ENCODE measurements at regions not wholly inside any gene's neighbourhood (a gene's known extent, or its start where the extent isn't known, plus 50 kb on each side); places are given as distances from the start of the nearest gene placed in this dataset.

DNA sequence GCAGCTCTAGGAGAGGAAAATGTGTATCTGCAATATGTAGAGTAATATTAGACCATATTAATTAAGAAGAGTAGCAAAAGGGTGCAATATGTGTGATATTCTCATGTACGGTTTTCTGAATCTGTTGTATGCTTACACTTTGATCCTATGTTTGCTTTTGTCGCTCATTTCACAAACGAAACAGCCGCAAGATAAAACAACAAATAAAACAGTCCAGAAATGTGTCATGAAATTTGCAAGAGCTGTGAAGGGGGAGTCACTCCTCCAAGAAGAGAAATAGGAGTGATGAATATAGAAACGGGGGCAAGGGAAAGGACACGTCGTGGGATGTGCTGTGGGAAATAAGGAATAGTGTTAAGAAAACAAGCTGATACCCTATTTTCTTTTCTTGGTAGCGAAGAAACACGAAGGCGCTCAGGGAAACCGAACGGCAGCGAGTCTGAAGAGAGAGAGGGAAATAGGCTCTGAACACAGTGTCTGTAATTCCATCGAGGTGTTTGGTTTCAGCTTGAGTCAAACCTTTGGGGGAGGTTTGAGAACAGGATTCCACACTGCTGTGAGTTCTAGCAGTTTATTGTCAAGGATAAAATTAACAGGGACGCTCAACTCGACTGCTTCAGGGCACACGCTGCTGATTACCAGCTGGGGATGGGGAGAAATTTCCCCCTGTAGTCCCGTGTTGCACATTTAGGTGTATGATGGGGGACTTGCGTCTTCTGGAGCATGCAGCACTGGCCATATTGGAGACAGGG is 595.6 kb upstream of the TENM3 start:
- DNase-seq: peak in 1 of 51 donors; percentile 10

- no peak for DNase-seq
Measured at GRCh38 chr4:181650033-181650825, 593.0 kb upstream of the TENM3 start.

DNA sequence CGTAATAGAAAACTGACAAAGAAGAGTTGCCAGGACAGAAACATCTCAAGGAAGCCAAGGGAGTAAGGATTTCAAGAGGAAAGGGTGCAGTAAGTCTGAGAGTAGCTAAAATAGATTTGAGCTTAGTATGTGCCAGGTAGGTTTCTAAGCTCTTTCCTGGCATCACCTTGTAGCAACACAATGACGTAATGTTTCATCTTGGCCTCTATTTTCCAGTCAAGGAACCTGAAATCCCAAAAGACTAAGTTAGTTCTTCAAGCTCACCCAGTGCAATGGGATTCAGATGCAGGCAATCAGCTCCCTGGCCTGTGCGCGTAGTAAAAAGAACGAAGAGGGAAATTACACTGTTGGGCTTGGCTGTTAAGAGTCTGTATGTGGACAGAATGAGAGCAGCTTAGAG is 586.5 kb upstream of the TENM3 start:
- no peak for DNase-seq

DNA sequence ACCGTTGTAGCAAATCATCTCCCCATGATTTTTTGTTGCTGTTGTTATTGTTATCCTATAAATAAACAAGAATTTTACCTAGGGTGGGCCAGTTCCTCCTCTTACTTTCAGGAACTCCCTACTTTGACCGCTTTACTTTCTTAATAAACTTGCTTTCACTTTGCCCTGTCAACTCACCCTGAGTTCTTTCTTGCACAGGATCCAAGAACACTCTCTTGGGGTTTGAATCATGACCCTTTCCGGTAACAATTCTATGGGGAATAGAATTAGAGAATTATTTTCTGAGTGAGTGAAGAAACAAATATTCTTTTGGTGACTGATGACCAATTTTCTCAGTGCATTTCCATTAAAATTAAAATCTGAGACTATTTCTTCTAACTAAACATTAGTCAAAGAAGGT is 584.0 kb upstream of the TENM3 start:
- no peak for DNase-seq

GRCh38 chr4:181659876-181660275 is 583.3 kb upstream of the TENM3 start:
- no peak for DNase-seq

DNA sequence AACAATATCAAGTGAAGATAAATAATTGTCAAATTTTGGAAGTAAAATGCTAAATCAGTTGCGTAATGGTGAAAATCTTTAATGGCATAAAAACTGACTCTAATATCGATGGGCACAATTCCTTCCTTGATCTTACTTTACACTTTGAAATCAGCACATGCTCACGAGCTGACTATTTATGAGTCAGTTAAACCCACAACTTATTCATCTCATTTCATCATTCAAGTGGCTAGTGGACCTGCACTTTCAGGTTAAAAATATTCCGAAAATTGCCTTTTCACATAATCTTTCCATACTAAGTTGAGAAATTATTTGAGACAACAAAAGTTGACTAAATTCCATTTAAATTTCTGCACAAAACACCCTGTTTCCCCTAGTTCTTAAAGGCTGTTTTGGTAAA is 582.1 kb upstream of the TENM3 start:
- no peak for DNase-seq

- DNase-seq: no peak
Measured at GRCh38 chr4:181661923-181662322, 581.3 kb upstream of the TENM3 start.

DNA sequence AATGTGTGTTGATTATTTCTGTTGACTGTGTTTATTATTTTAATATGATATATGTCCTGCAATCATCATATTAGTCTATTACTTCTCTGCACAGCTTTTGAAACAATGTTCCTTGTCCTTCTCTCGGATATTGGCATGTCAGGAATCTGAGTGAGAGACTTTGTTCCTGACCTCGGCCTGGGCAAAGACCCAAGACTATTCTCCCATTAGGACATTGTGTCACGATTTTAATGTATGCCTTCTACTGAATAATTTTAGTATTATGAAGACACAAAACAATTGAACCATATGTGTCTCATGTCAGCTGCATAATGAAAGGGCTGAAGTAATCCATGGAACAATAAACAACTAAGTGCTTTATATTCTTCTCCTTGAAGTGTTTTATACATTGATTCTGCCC is 580.8 kb upstream of the TENM3 start:
- peak in 11 of 51 donors; percentile 1 to 30 (median 4) for DNase-seq

GRCh38 chr4:181670506-181670905 is 572.7 kb upstream of the TENM3 start:
- DNase-seq: no peak

DNA sequence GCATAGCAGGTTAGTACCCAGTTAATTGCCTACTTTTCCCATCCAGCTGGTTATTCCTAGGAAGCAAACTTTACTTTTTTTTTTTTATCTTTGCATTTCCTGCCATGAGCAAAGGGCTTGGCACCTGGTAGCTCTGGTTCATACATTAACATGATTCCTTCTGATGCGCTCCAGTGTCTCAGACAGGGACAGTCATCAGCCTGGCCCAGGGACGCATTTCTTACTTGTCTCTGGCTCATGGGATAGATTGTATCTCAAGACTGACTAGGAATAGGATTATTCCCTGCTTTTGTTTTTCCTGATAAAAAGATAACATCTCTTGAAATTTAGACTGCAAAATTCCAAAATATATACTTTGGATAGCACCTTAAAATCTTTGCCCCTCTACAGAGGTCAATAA is 571.5 kb upstream of the TENM3 start:
- no peak for DNase-seq

GRCh38 chr4:181672751-181673150 is 570.5 kb upstream of the TENM3 start:
- no peak for DNase-seq

DNA sequence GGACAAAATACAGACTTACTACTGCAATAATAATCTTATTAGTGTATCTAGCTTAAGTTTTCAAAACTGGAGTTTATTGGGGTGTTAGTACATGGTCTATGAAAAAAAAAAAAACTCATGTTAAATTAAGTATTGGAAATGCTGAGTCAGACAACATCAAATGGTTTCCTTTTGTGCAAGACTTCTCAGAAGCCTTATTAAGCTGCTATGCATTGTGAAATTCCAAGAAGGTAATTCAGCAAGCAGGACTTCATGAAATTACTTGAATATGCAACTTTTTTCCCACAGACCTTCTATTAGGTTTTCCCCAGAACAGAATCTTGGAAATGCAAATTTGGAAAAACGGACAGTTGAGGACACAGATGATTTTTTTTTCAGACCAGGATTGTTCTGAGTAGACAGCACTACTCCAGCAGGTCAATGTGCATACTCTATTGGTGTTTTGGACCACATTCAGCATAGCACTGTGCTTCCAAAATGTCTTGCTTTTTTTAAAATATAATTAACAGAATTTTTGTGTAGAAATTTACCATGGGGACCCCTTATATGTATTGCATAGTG is 568.8 kb upstream of the TENM3 start:
- DNase-seq: no peak

- DNase-seq: no peak
Measured at GRCh38 chr4:181676546-181676945, 566.7 kb upstream of the TENM3 start.

- DNase-seq: no peak
Measured at GRCh38 chr4:181677201-181677600, 566.0 kb upstream of the TENM3 start.

- DNase-seq: no peak
Measured at GRCh38 chr4:181677621-181678020, 565.6 kb upstream of the TENM3 start.

- no peak for DNase-seq
Measured at GRCh38 chr4:181679754-181680153, 563.4 kb upstream of the TENM3 start.

- no peak for DNase-seq
Measured at GRCh38 chr4:181682367-181683047, 560.7 kb upstream of the TENM3 start.

DNA sequence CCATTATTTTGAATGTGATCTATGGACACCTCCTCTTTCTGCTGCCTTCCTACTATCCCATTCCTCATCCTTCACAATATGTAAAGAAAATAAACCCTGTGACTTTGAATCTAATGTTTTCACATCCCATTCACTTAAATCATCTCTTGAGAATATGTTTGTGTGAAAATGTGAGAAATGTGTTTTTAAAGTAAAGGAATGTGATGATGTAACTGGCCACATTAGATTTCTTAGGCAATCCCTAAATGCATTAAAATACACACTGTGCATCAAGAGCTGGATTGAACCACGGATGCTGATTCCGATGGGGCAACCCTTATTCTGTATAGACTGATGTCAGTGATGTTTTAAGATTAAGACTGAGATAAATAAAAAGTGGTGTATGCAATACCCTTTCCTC is 558.9 kb upstream of the TENM3 start:
- DNase-seq: no peak

DNA sequence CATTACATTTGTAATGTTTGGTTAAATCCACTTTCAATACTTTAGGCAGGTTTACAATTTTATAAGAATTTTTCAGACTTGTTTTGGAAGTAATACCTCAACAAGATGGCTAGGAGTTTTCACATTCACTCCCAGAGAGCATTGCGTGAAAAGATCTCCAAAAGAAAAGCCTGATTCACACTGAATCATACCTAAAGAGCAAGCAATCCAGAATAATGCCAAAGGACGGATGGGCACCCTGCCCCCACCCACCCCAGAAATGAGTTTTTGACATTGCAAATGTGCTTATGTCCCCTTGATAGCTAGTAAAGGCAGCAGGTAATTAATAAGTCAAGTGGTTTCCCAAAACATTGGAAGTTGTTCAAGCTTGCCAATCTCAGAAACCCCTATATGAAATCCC is 557.7 kb upstream of the TENM3 start:
- no peak for DNase-seq

- DNase-seq: peak in 1 of 51 donors; percentile 8
Measured at GRCh38 chr4:181685911-181686310, 557.3 kb upstream of the TENM3 start.

- DNase-seq: no peak
Measured at GRCh38 chr4:181687116-181687515, 556.1 kb upstream of the TENM3 start.

DNA sequence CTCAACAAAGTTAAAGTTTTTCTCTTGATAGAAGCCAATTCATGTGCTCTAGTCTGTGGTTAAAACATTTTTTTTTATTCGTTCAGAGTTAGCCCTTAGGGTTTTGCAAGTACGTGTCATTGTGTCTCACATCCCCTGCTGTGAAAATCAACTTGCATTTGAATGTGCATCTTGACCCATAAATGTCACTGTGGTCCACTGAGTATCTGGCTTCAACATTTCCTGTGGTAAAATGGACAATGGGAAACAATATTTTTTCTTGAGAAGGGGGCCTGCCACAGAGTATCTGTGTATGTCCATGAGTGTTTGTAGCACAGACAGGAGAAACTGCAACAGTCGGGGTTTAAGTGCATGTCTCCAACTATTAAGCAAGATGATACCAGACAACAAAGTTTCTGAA is 554.8 kb upstream of the TENM3 start:
- no peak for DNase-seq

Data from hypothalamus (tissue), 51 donors.